WI38 (cell line): ENCODE measurements at regions not wholly inside any gene's neighbourhood (a gene's known extent, or its start where the extent isn't known, plus 50 kb on each side); places are given as distances from the start of the nearest gene placed in this dataset.

Experiments used
- H3K4me3 ChIP-seq: 2 replicates; pipeline ENCODE4 v1.5.1; 2011; ENCODE audit warnings: low read depth, mild to moderate bottlenecking, control low read depth, low read length
- TF ChIP-seq, protein P1 (sequence below): IDR thresholded peaks from 2 replicates; pipeline ENCODE4 v1.5.1; 2012; ENCODE audit warnings: low read depth, mild to moderate bottlenecking, control low read depth, low read length

DNA sequence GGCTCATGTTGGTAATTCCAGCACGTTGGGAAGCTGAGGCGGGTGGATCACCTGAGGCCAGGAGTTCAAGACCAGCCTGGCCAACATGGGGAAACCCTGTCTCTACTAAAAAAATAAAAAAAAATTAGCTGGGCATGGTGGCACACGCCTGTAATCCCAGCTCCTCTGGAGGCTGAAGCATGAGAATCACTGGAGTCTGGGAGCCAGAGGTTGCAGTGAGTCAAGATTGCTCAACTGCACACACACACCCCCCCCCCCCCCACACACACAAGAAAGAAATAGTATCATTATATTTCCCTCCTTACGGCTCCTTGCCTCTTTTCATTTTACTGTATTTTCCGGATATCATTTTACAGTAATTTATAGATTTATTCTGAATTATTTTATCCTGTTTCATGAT lies 963.1 kb upstream of the GOT2 start:
- TF ChIP-seq, protein P1, sequence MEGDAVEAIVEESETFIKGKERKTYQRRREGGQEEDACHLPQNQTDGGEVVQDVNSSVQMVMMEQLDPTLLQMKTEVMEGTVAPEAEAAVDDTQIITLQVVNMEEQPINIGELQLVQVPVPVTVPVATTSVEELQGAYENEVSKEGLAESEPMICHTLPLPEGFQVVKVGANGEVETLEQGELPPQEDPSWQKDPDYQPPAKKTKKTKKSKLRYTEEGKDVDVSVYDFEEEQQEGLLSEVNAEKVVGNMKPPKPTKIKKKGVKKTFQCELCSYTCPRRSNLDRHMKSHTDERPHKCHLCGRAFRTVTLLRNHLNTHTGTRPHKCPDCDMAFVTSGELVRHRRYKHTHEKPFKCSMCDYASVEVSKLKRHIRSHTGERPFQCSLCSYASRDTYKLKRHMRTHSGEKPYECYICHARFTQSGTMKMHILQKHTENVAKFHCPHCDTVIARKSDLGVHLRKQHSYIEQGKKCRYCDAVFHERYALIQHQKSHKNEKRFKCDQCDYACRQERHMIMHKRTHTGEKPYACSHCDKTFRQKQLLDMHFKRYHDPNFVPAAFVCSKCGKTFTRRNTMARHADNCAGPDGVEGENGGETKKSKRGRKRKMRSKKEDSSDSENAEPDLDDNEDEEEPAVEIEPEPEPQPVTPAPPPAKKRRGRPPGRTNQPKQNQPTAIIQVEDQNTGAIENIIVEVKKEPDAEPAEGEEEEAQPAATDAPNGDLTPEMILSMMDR: no peak
- H3K4me3 ChIP-seq: no peak overlapping the region

DNA sequence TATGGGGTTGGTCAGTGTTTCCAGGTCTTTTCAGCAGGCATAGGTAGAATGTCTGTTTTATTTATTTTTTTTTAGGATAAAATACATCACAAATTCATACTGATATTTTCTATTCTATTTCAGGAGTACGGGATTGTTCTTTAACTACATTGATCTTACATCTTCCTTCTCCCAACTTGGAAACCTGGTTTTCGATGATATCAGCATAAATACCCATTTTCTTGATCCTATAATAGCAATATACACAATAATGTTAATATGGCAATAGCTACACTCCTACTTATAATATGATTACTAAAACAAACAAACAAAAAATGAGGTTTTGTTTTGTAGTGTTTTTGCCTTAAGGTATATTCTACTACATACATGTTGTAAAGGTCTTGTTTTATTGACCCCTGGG lies 962.4 kb upstream of the GOT2 start:
- TF ChIP-seq, protein P1: no peak
- H3K4me3 ChIP-seq: no peak overlapping the region

DNA sequence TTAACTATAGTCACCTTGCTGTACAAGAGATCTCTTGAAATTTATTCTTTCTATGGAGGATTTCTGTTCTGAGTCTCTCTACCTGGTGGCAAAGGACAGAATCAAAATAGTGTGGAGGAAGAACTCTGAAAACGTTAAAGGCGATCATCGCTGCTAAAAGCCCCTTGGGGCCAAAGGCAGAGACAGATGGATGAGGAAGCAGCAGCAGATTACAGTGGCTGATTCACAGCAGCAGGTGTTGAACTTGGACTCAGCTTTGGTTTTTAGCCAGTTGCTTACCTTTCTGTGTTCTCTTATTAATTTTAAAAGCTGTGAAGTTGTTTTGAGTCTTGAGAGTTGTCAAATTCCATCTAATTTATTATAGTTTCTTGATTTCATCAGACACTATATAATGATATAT lies 956.1 kb upstream of the GOT2 start:
- TF ChIP-seq, protein P1: no peak
- H3K4me3 ChIP-seq: no peak overlapping the region

DNA sequence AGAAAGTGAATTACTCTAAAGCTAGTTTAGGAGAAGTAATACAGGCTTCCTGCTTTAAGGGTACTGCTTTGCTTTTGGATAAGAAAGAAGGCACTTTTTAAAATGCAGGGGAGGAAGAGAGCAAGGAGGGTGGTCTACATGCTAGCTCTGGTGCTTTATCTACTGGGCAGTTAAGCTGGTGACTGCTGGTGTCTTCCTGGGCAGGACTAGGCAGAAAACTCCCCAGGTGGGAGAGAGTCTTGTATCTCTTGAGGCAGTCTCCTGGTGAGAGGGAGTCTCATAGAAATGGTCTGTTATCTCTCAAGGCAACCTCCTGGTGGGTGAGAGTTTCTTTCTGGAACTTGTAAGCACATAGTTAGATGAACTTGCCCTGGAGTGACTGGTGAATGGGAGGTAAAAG lies 953.9 kb upstream of the GOT2 start:
- TF ChIP-seq, protein P1: no peak
- no peak overlapping the region for H3K4me3 ChIP-seq

DNA sequence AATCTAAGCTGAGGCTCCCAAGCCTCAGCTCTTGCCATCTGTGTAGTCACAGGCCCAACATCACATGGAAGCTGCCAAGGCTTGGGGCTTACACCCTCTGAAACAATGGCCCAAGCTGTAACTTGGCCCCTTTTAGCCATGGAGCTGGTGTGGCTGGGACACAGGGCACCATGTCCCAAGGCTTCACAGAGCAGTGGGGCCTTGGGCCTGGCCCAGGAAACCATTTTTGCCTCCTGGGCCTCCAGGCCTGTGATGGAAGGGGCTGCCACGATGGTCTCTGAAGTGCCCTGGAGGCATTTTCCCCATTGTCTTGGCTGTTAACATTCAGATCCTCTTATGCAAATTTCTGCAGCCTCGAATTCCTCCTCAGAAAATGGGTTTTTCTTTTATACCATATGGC lies 952.3 kb upstream of the GOT2 start:
- TF ChIP-seq, protein P1: no peak

DNA sequence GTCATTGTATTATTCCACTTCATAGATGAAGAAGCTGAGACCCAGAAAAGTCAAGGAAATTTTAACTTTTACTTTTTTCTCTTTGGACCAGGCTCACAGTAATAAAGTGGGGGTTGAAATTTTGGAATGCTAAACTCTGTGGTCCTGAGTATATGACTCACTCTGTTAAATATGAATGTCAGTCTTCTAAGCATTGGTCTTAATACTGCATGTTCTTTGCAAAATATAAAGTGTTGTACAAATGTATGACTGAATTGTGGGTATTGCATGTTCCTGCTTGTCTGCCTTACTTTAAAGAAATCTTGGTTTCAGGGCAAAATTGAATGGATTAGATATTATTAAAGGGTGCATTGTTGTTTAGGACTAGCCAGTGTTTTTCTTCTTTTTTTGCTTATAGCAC lies 950.8 kb upstream of the GOT2 start:
- H3K4me3 ChIP-seq: no peak overlapping the region
- TF ChIP-seq, protein P1: no peak

More for the DNA sequence above, 952.3 kb upstream of the GOT2 start:
- H3K4me3 ChIP-seq: no peak overlapping the region

DNA sequence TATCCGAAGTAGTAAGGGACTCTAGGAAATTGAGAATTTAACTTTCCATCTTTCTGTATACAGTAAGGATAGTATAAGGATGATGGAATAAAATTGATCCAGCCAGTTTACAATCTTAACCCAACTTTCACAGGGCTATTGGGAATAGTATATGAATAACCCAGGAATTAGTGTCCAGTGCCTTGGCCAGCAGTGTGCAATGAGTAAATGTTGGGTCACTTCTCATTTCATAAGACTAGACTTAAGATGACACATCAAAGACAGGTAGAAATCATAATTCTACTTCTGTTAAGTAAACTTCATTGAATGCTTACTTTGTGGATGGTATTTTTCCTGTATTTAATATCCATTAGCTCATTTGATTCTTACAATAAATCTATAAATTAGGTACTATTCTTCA lies 949.6 kb upstream of the GOT2 start:
- TF ChIP-seq, protein P1: no peak

More for the DNA sequence above, 949.6 kb upstream of the GOT2 start:
- H3K4me3 ChIP-seq: no peak overlapping the region
